ENCODE measurements at regions not wholly inside any gene's neighbourhood (a gene's known extent, or its start where the extent isn't known, plus 50 kb on each side); places are given as distances from the start of the nearest gene placed in this dataset.

DNA sequence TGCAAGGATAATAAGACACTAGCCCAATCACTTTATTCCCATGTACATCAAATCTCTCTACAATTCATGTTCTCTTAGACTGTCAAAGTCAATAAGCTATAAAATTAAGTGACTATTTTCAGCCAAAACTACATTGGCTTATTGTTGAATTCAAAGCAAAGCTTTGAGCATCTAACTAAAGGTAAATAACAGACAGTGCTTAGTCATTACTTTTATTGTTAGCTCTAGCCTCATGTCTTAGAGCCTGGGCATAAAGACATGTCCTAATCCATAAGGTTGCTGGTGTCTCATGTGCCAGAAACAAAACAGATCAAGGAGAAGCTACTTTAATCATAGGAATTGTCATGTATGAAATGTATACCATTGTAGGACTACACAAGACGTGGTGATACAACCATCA is 103.1 kb upstream of the UNC5C start:
- H3K4me1 Mint-ChIP-seq (ENCODE audit: insufficient read depth, unreplicated experiment) = no peaks in the 10 kb centered on the region
- no TSS peak for BruUV-seq (replicated peaks)
- peaks cover 5% of the 10 kb centered on the region for H3K9me3 Mint-ChIP-seq (ENCODE audit: unreplicated experiment)
- TF ChIP-seq CTCF (IDR thresholded peaks at IDR 0.05; ENCODE audit: unreplicated experiment) = no peak
- no peak overlapping the region for H3K27ac Mint-ChIP-seq (ENCODE audit: low read depth, unreplicated experiment)
- ChIA-PET POLR2A (interaction anchor here (1.1 to 2.3 kb wide), 4 partner anchors 9 to 79 kb away, joined by 3 to 5 read pairs (median 4); no protein-coding TSS in a partner anchor), CTCF (interaction anchor here (0.6 to 2.7 kb wide), 7 partner anchors 11 to 633 kb away, joined by 3 to 13 read pairs (median 3); no protein-coding TSS in a partner anchor)
- DNase-seq (ENCODE audit: unreplicated experiment) = no peak
- H3K4me3 Mint-ChIP-seq (ENCODE audit: unreplicated experiment) = no peak overlapping the region
- no peaks in the 10 kb centered on the region for H3K36me3 Mint-ChIP-seq (ENCODE audit: insufficient read depth, unreplicated experiment)
- H3K27me3 Mint-ChIP-seq (ENCODE audit: insufficient read depth, unreplicated experiment) = no peaks in the 10 kb centered on the region
- intact Hi-C loops (cut with micrococcal nuclease) = no loop called here

DNA sequence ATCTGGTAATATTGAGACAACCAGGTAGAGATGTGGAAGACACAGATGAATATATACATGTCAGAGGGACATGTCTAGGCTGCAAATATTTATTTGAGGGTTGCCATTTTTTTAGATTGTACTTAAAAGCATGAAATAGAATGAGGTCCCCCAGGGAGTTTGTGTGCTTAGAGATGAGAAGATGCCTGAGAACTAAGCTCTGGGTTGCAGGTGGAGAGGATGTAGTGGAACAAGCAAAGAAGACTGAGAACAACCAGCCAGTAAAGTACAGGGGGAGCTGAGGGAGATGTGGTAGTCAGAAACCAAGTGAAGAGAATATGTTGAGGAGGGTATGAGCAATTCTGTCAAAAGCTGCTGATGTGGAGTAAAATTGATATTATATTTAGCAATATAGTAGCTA is 95.6 kb upstream of the UNC5C start:
- POLR2A ChIA-PET = no interaction called here
- H3K4me3 Mint-ChIP-seq (ENCODE audit: unreplicated experiment) = no peak overlapping the region

GRCh38 chr4:95643627-95644026 is 94.9 kb upstream of the UNC5C start:
- intact Hi-C loops (cut with micrococcal nuclease) = no loop called here
- BruUV-seq (replicated peaks) = no TSS peak
- TF ChIP-seq CTCF (IDR thresholded peaks at IDR 0.05; ENCODE audit: unreplicated experiment) = no peak

More for the DNA sequence above, 95.6 kb upstream of the UNC5C start:
- intact Hi-C loops (cut with micrococcal nuclease) = no loop called here
- no peaks in the 10 kb centered on the region for H3K27me3 Mint-ChIP-seq (ENCODE audit: insufficient read depth, unreplicated experiment)
- no peak for TF ChIP-seq CTCF (IDR thresholded peaks at IDR 0.05; ENCODE audit: unreplicated experiment)
- DNase-seq (ENCODE audit: unreplicated experiment) = no peak
- H3K36me3 Mint-ChIP-seq (ENCODE audit: insufficient read depth, unreplicated experiment) = no peaks in the 10 kb centered on the region
- no peaks in the 10 kb centered on the region for H3K9me3 Mint-ChIP-seq (ENCODE audit: unreplicated experiment)
- H3K27ac Mint-ChIP-seq (ENCODE audit: low read depth, unreplicated experiment) = no peak overlapping the region
- peaks cover 8% of the 10 kb centered on the region for H3K4me1 Mint-ChIP-seq (ENCODE audit: insufficient read depth, unreplicated experiment)
- CTCF ChIA-PET = interaction anchor here (1.2 kb wide), 1 partner anchor 95 kb away, joined by 3 read pairs; the partner anchor contains the start of gene UNC5C
- no TSS peak for BruUV-seq (replicated peaks)

DNA sequence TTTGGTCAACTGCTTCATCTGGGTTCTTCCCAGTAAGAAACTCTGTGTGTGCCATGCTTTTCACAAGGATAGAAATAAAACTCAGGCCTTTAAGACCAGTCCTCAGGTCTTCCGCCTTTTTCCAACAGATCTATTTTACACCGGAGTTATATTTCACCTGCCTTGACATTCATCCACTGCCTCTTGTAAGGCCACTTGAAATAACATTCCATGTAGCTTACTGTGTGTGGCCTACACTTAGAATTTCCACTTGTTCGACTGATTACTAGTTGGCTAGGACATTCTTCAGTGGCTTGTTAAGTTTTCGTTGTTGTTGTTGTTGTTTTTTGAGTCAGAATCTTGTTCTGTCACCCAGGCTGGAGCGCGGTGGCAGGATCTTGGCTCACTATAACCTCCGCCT is 92.8 kb upstream of the UNC5C start:
- BruUV-seq (replicated peaks) = no TSS peak
- no peak overlapping the region for H3K27ac Mint-ChIP-seq (ENCODE audit: low read depth, unreplicated experiment)
- CTCF ChIA-PET = interaction anchor here (0.6 to 2.8 kb wide), 4 partner anchors 9 to 711 kb away, joined by 3 to 13 read pairs (median 4); no protein-coding TSS in a partner anchor
- H3K4me1 Mint-ChIP-seq (ENCODE audit: insufficient read depth, unreplicated experiment) = peaks cover 25% of the 10 kb centered on the region
- H3K9me3 Mint-ChIP-seq (ENCODE audit: unreplicated experiment) = no peaks in the 10 kb centered on the region
- no peaks in the 10 kb centered on the region for H3K27me3 Mint-ChIP-seq (ENCODE audit: insufficient read depth, unreplicated experiment)
- H3K36me3 Mint-ChIP-seq (ENCODE audit: insufficient read depth, unreplicated experiment) = no peaks in the 10 kb centered on the region
- TF ChIP-seq CTCF (IDR thresholded peaks at IDR 0.05; ENCODE audit: unreplicated experiment) = no peak
- H3K4me3 Mint-ChIP-seq (ENCODE audit: unreplicated experiment) = no peak overlapping the region
- DNase-seq (ENCODE audit: unreplicated experiment) = no peak
- POLR2A ChIA-PET = no interaction called here
- intact Hi-C loops (cut with micrococcal nuclease) = no loop called here

More at GRCh38 chr4:95643627-95644026, 94.9 kb upstream of the UNC5C start:
- no peaks in the 10 kb centered on the region for H3K36me3 Mint-ChIP-seq (ENCODE audit: insufficient read depth, unreplicated experiment)
- H3K27me3 Mint-ChIP-seq (ENCODE audit: insufficient read depth, unreplicated experiment) = no peaks in the 10 kb centered on the region
- H3K27ac Mint-ChIP-seq (ENCODE audit: low read depth, unreplicated experiment) = no peak overlapping the region
- no peak for DNase-seq (ENCODE audit: unreplicated experiment)
- no peak overlapping the region for H3K4me3 Mint-ChIP-seq (ENCODE audit: unreplicated experiment)
- H3K4me1 Mint-ChIP-seq (ENCODE audit: insufficient read depth, unreplicated experiment) = peaks cover 15% of the 10 kb centered on the region
- CTCF ChIA-PET = interaction anchor here (1.2 kb wide), 1 partner anchor 95 kb away, joined by 3 read pairs; the partner anchor contains the start of gene UNC5C
- POLR2A ChIA-PET = no interaction called here
- H3K9me3 Mint-ChIP-seq (ENCODE audit: unreplicated experiment) = no peaks in the 10 kb centered on the region
